ENCODE measurements at regions not wholly inside any gene's neighbourhood (a gene's known extent, or its start where the extent isn't known, plus 50 kb on each side); places are given as distances from the start of the nearest gene placed in this dataset.

- DNase-seq: no peak
Observed at GRCh38 chr16:74232806-74233465, 63.7 kb upstream of the PSMD7 start.

GRCh38 chr16:74230126-74230525, 66.5 kb upstream of the PSMD7 start:
- no peak for DNase-seq

GRCh38 chr16:74226338-74226954, 70.2 kb upstream of the PSMD7 start:
- no peak for DNase-seq

- DNase-seq: no peak
Observed at GRCh38 chr16:74224828-74225612, 71.6 kb upstream of the PSMD7 start.

GRCh38 chr16:74221828-74222227, 74.8 kb upstream of the PSMD7 start:
- DNase-seq: no peak

GRCh38 chr16:74219706-74220105, 76.9 kb upstream of the PSMD7 start:
- DNase-seq: no peak

GRCh38 chr16:74218871-74219270, 77.7 kb upstream of the PSMD7 start:
- no peak for DNase-seq

GRCh38 chr16:74216319-74216718, 80.3 kb upstream of the PSMD7 start:
- no peak for DNase-seq

GRCh38 chr16:74215249-74215648, 81.4 kb upstream of the PSMD7 start:
- DNase-seq: no peak

GRCh38 chr16:74213372-74213771, 83.2 kb upstream of the PSMD7 start:
- no peak for DNase-seq

- DNase-seq: no peak
Observed at GRCh38 chr16:74210245-74210644, 86.4 kb upstream of the PSMD7 start.

- DNase-seq: no peak
Observed at GRCh38 chr16:74202009-74202408, 94.6 kb upstream of the PSMD7 start.

- DNase-seq: no peak
Observed at GRCh38 chr16:74201576-74201975, 95.0 kb upstream of the PSMD7 start.

- DNase-seq: no peak
Observed at GRCh38 chr16:74200921-74201320, 95.7 kb upstream of the PSMD7 start.

- DNase-seq: no peak
Observed at GRCh38 chr16:74199842-74200124, 96.8 kb upstream of the PSMD7 start.

GRCh38 chr16:74199066-74199841, 97.4 kb upstream of the PSMD7 start:
- DNase-seq: no peak

- no peak for DNase-seq
Observed at GRCh38 chr16:74192281-74192797, 104.3 kb upstream of the PSMD7 start.

GRCh38 chr16:74190292-74190691, 106.3 kb upstream of the PSMD7 start:
- DNase-seq: no peak

GRCh38 chr16:74188856-74189255, 107.8 kb upstream of the PSMD7 start:
- DNase-seq: no peak

GRCh38 chr16:74186561-74186971, 110.0 kb upstream of the PSMD7 start:
- no peak for DNase-seq

GRCh38 chr16:74184839-74185238, 111.8 kb upstream of the PSMD7 start:
- DNase-seq: no peak

- no peak for DNase-seq
Observed at GRCh38 chr16:74183601-74184360, 112.8 kb upstream of the PSMD7 start.

Data from KG1 (cell line).